ENCODE measurements at regions not wholly inside any gene's neighbourhood (a gene's known extent, or its start where the extent isn't known, plus 50 kb on each side); places are given as distances from the start of the nearest gene placed in this dataset.
A peak's percentile ranks its signal among the peaks of the same experiment; 100 is the strongest.

- peak; percentile 66 to 94 (median 81) for DNase-seq
- H3K4me1 ChIP-seq, result peaks cover 0 to 6% of the 10 kb centered on the region in 2 donors
- peak; percentile 93 to 94 for TF ChIP-seq CTCF (IDR thresholded peaks at IDR 0.05)
- peak; percentile 96 for ATAC-seq
- H3K9me3 ChIP-seq, result no peaks in the 10 kb centered on the region
- no peaks in the 10 kb centered on the region for H3K36me3 ChIP-seq
- no peak overlapping the region for H3K4me3 ChIP-seq
- no peak overlapping the region for H3K27ac ChIP-seq
- peaks cover 0 to 6% of the 10 kb centered on the region in 2 donors for H3K27me3 ChIP-seq
- intact Hi-C loops (cut with DNase I), result loop anchor here in 1 of 2 donors (5.0 kb wide), 1 partner anchor 229 kb away; no protein-coding TSS in a partner anchor
These were observed 60.4 kb upstream of the KLHL31 start for GRCh38 chr6:53725791-53726575.

GRCh38 chr6:53724501-53724900, 58.9 kb upstream of the KLHL31 start:
- ATAC-seq, result no peak
- Histone ChIP-seq H3K4me3 (no peak overlapping the region), H3K27me3 (peaks cover 0 to 6% of the 10 kb centered on the region in 2 donors), H3K36me3 (no peaks in the 10 kb centered on the region), H3K27ac (no peak overlapping the region), H3K4me1 (peaks cover 0 to 6% of the 10 kb centered on the region in 2 donors), H3K9me3 (no peaks in the 10 kb centered on the region)
- TF ChIP-seq CTCF (IDR thresholded peaks at IDR 0.05), result no peak
- DNase-seq, result no peak
- intact Hi-C loops (cut with DNase I), result no loop called here

GRCh38 chr6:53723331-53723730, 57.8 kb upstream of the KLHL31 start:
- H3K36me3 ChIP-seq, result no peaks in the 10 kb centered on the region
- TF ChIP-seq CTCF (IDR thresholded peaks at IDR 0.05), result no peak
- intact Hi-C loops (cut with DNase I), result no loop called here
- H3K27me3 ChIP-seq, result peaks cover 0 to 6% of the 10 kb centered on the region in 2 donors
- no peaks in the 10 kb centered on the region for H3K9me3 ChIP-seq
- no peak overlapping the region for H3K4me3 ChIP-seq
- peaks cover 0 to 5% of the 10 kb centered on the region in 2 donors for H3K4me1 ChIP-seq
- no peak for ATAC-seq
- H3K27ac ChIP-seq, result no peak overlapping the region
- no peak for DNase-seq

- no peak for TF ChIP-seq CTCF (IDR thresholded peaks at IDR 0.05)
- Histone ChIP-seq H3K4me1 (peaks cover 0 to 4% of the 10 kb centered on the region in 2 donors), H3K9me3 (no peaks in the 10 kb centered on the region), H3K27me3 (peaks cover 0 to 6% of the 10 kb centered on the region in 2 donors), H3K36me3 (no peaks in the 10 kb centered on the region), H3K4me3 (no peak overlapping the region), H3K27ac (no peak overlapping the region)
- ATAC-seq, result no peak
- DNase-seq, result no peak
- intact Hi-C loops (cut with DNase I), result no loop called here
These were observed 56.2 kb upstream of the KLHL31 start for GRCh38 chr6:53721766-53722165.

- Histone ChIP-seq H3K27ac (no peak overlapping the region), H3K4me3 (no peak overlapping the region), H3K4me1 (peaks cover 0 to 4% of the 10 kb centered on the region in 2 donors), H3K36me3 (no peaks in the 10 kb centered on the region), H3K27me3 (no peaks in the 10 kb centered on the region), H3K9me3 (no peaks in the 10 kb centered on the region)
- peak in 2 of 4 donors; percentile 48 to 68 for DNase-seq
- intact Hi-C loops (cut with DNase I), result no loop called here
- ATAC-seq, result peak; percentile 97
- peak; percentile 68 to 83 for TF ChIP-seq CTCF (IDR thresholded peaks at IDR 0.05)
These were observed 53.3 kb upstream of the KLHL31 start for GRCh38 chr6:53718597-53719460.

All from left lung (tissue), 4 donors.